NCI-H69 (cell line): ENCODE measurements at regions not wholly inside any gene's neighbourhood (a gene's known extent, or its start where the extent isn't known, plus 50 kb on each side); places are given as distances from the start of the nearest gene placed in this dataset.
"Not testable (repeated sequence)": the region's sequence is repeated elsewhere in the genome, so short reads cannot be mapped to it uniquely, and the experiment has no call there.

Source experiments
- DNase-seq: peaks from one replicate; lab custom pipeline; 2025; lab: John Stamatoyannopoulos, UW

GRCh38 chr1:67530071-67530470, 99.9 kb upstream of the SERBP1 start:
- DNase-seq: no peak

- DNase-seq: peak; percentile 82
Measured at GRCh38 chr1:67532452-67533216, 102.4 kb upstream of the SERBP1 start.

GRCh38 chr1:67534627-67535065, 104.4 kb upstream of the SERBP1 start:
- DNase-seq: peak; percentile 87

GRCh38 chr1:67535474-67535873, 105.3 kb upstream of the SERBP1 start:
- peak; percentile 82 for DNase-seq

- peak; percentile 50 for DNase-seq
Measured at GRCh38 chr1:67536957-67537666, 106.9 kb upstream of the SERBP1 start.

GRCh38 chr1:67537667-67538018, 107.4 kb upstream of the SERBP1 start:
- DNase-seq: peak; percentile 69

GRCh38 chr1:67540025-67540732, 110.0 kb upstream of the SERBP1 start:
- no peak for DNase-seq

GRCh38 chr1:67540733-67541125, 110.5 kb upstream of the SERBP1 start:
- peak; percentile 35 for DNase-seq

- DNase-seq: no peak
Measured at GRCh38 chr1:67542747-67543146, 112.5 kb upstream of the SERBP1 start.

- DNase-seq: no peak
Measured at GRCh38 chr1:67544921-67545320, 114.7 kb upstream of the SERBP1 start.

- DNase-seq: no peak
Measured at GRCh38 chr1:67545364-67545763, 115.2 kb upstream of the SERBP1 start.

GRCh38 chr1:67551375-67551774, 121.2 kb upstream of the SERBP1 start:
- no peak for DNase-seq

- DNase-seq: peak; percentile 10
Measured at GRCh38 chr1:67552336-67552759, 122.1 kb upstream of the SERBP1 start.

- DNase-seq: not testable (repeated sequence)
Measured at GRCh38 chr1:67554204-67554603, 124.0 kb upstream of the SERBP1 start.

GRCh38 chr1:67555461-67556296, 125.5 kb upstream of the SERBP1 start:
- peak; percentile 75 for DNase-seq

- DNase-seq: no peak
Measured at GRCh38 chr1:67556297-67556900, 126.2 kb upstream of the SERBP1 start.

GRCh38 chr1:67557696-67558448, 127.1 kb upstream of the GADD45A start:
- peak; percentile 7 for DNase-seq

- DNase-seq: no peak
Measured at GRCh38 chr1:67558449-67559193, 126.4 kb upstream of the GADD45A start.

- DNase-seq: no peak
Measured at GRCh38 chr1:67559222-67559700, 125.7 kb upstream of the GADD45A start.
